Ishikawa (cell line): ENCODE measurements at regions not wholly inside any gene's neighbourhood (a gene's known extent, or its start where the extent isn't known, plus 50 kb on each side); places are given as distances from the start of the nearest gene placed in this dataset.

Experiments
- CEBPB ChIP-seq: IDR thresholded peaks from 2 replicates; pipeline ENCODE4 v1.6.1; 2012
- CREB1 ChIP-seq: IDR thresholded peaks from 2 replicates; pipeline ENCODE4 v1.6.1; 2012; ENCODE audit warnings: low read depth
- EGR1 ChIP-seq: IDR thresholded peaks from 2 replicates; pipeline ENCODE4 v1.6.1; 2012
- EP300 ChIP-seq: IDR thresholded peaks from 2 replicates; pipeline ENCODE4 v1.6.1; 2012; ENCODE audit warnings: borderline replicate concordance
- FOXM1 ChIP-seq: IDR thresholded peaks from 2 replicates; pipeline ENCODE4 v1.6.1; 2012; ENCODE audit warnings: low read depth, borderline replicate concordance
- NFIC ChIP-seq: IDR thresholded peaks from 2 replicates; pipeline ENCODE4 v1.6.1; 2012
- RAD21 ChIP-seq: IDR thresholded peaks from 2 replicates; pipeline ENCODE4 v1.6.1; 2012; ENCODE audit warnings: low read depth
- TAF1 ChIP-seq: IDR thresholded peaks from 2 replicates; pipeline ENCODE4 v1.6.1; 2012; ENCODE audit warnings: low read depth, mild to moderate bottlenecking
- TCF12 ChIP-seq: IDR thresholded peaks from 2 replicates; pipeline ENCODE4 v1.6.1; 2012; ENCODE audit warnings: low read depth
- TEAD4 ChIP-seq: IDR thresholded peaks from 2 replicates; pipeline ENCODE4 v1.6.1; 2012
- YY1 ChIP-seq: IDR thresholded peaks from 2 replicates; pipeline ENCODE4 v1.6.1; 2012; ENCODE audit warnings: low read depth
- ZBTB7A ChIP-seq: IDR thresholded peaks from 2 replicates; pipeline ENCODE4 v1.6.1; 2012; ENCODE audit warnings: low read depth
- TF ChIP-seq, protein P1 (sequence below): IDR thresholded peaks from 2 replicates; pipeline ENCODE4 v1.6.1; 2012
- TF ChIP-seq, protein P2 (sequence below): IDR thresholded peaks from 2 replicates; pipeline ENCODE4 v1.6.1; 2012
- TF ChIP-seq, protein P3 (sequence below): IDR thresholded peaks from 2 replicates; pipeline ENCODE4 v1.6.1; 2012; ENCODE audit warnings: low read depth, mild to moderate bottlenecking

DNA sequence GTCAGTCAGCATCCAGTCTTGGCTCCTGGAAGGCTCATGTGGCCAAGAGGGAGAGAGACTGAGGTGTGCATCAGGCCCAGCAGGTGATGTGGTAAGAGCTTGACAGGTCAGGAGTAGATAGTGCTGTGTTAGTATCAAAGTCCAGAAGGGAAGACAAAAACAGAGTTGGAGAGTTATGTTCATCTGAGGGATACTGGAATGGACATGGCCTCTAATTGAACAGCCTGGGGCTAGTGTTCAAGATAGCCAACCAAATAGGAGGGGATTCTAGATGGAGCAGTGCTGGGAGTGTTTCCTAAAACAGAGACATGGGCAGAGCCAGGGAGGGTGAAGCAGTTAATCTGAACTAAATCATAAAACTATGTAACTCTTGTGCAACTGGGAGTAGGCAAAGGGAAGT lies 120.7 kb upstream of the MARK1 start:
- TF ChIP-seq EGR1 = no peak
- no peak for TF ChIP-seq RAD21
- TF ChIP-seq, protein P1, sequence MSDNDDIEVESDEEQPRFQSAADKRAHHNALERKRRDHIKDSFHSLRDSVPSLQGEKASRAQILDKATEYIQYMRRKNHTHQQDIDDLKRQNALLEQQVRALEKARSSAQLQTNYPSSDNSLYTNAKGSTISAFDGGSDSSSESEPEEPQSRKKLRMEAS = no peak
- TF ChIP-seq TCF12 = no peak
- no peak for TF ChIP-seq CEBPB
- TF ChIP-seq EP300 = no peak

DNA sequence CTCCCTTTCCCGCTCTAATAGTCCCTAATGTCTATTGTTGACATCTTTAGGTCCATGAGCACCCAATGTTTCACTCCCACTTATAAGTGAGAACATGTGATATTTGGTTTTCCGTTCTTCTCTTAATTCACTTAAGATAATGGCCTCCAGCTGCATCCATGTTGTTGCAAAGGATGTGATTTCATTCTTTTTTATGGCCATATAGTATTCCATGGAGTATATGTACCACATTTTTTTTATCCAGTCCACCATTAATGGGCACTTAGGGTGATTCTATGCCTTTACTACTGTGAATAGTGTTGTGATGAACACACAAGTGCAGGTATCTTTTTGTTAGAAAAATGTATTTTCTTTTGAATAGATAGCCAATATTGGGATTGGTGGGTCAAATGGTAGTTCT lies 126.0 kb upstream of the RAB3GAP2 start:
- TF ChIP-seq, protein P2, sequence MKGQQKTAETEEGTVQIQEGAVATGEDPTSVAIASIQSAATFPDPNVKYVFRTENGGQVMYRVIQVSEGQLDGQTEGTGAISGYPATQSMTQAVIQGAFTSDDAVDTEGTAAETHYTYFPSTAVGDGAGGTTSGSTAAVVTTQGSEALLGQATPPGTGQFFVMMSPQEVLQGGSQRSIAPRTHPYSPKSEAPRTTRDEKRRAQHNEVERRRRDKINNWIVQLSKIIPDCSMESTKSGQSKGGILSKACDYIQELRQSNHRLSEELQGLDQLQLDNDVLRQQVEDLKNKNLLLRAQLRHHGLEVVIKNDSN = no peak
- TF ChIP-seq CEBPB (no peak), CREB1 (no peak), TCF12 (no peak), EGR1 (no peak), FOXM1 (no peak), TAF1 (no peak), EP300 (no peak), ZBTB7A (no peak), YY1 (no peak), NFIC (no peak), TEAD4 (no peak), RAD21 (no peak)
- TF ChIP-seq, protein P3, sequence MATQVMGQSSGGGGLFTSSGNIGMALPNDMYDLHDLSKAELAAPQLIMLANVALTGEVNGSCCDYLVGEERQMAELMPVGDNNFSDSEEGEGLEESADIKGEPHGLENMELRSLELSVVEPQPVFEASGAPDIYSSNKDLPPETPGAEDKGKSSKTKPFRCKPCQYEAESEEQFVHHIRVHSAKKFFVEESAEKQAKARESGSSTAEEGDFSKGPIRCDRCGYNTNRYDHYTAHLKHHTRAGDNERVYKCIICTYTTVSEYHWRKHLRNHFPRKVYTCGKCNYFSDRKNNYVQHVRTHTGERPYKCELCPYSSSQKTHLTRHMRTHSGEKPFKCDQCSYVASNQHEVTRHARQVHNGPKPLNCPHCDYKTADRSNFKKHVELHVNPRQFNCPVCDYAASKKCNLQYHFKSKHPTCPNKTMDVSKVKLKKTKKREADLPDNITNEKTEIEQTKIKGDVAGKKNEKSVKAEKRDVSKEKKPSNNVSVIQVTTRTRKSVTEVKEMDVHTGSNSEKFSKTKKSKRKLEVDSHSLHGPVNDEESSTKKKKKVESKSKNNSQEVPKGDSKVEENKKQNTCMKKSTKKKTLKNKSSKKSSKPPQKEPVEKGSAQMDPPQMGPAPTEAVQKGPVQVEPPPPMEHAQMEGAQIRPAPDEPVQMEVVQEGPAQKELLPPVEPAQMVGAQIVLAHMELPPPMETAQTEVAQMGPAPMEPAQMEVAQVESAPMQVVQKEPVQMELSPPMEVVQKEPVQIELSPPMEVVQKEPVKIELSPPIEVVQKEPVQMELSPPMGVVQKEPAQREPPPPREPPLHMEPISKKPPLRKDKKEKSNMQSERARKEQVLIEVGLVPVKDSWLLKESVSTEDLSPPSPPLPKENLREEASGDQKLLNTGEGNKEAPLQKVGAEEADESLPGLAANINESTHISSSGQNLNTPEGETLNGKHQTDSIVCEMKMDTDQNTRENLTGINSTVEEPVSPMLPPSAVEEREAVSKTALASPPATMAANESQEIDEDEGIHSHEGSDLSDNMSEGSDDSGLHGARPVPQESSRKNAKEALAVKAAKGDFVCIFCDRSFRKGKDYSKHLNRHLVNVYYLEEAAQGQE = no peak
- TF ChIP-seq, protein P1 = no peak

DNA sequence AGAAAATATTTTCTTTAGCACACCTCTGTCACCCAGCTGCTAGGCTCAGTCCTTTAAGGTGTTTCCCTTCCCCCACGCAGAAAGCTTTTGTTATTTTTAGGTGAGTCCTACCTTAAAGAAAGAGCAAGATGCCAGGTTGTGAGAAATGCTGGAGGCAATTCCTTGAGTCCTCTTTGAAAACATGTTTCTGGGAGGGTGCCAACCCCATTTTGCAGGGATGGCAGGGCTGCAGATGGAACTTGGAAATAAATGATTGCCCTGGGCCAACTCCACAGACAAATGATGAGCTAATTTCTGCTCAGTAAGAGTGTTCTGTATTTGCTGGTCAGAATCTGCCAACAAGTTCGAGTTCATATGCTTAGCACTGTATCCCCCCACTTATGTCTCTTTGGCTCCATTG lies 119.2 kb upstream of the RAB3GAP2 start:
- TF ChIP-seq FOXM1 (no peak), TAF1 (no peak), CREB1 (no peak), RAD21 (no peak), YY1 (no peak), ZBTB7A (no peak)

DNA sequence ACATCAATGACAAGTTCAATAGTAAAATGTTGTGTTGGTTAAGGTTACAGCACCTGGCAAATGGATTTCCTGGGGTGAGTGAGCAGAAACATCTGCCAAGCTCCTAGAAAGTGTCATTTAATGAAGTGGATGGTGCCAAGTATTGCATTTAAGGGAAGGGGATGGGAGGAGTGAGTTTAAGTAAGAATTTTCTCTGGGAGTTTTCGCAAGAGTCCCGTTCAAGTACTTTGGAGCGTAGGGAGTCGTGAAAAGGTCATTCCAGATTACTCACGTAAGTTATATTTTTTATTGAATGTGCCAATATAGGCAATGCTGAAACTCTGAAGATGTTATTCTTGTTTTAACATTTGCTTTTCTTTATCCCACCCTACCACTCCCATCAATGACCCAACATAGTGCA lies 117.4 kb upstream of the RAB3GAP2 start:
- TF ChIP-seq TCF12 (no peak), CREB1 (no peak), EGR1 (no peak)
- TF ChIP-seq, protein P2 = no peak

DNA sequence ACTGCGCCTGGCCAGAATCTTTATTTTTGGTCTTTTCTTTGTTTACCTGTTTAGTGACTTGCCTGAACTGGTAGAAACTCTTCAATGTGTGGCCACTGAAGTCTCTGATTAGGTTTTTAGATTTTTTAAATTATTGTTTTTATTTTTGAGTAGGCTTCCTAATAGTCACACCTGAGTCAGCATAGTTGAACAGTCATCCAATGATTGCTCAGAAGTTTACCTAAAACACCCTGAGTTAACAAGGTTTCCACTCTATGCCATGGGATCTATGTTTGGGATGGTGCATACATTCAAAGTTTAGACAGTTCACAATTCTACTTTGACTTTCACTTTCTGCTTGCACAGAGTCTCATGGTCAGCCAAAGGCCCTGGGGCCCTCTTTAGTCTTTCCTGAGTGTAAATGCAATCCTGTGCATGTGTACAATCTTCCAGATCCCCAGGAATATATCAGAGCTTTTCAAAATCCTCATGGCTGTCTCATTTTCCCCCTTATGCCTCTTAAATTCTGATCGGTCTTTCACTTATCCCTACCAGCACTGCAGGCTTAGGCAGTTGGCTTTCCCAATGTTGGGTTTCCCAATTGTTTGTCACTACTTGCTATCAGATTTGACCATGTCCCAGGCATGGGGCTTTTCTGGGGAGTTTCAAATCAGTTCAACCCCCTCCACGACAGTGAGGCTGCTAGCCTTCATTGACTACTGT lies 114.4 kb upstream of the RAB3GAP2 start:
- no peak for TF ChIP-seq TCF12
- TF ChIP-seq EGR1 = no peak
- no peak for TF ChIP-seq CEBPB
- TF ChIP-seq TEAD4 = no peak
- no peak for TF ChIP-seq FOXM1
- no peak for TF ChIP-seq YY1
- TF ChIP-seq ZBTB7A = no peak
- TF ChIP-seq EP300 = no peak
- TF ChIP-seq, protein P2 = no peak
- TF ChIP-seq RAD21 = no peak
- TF ChIP-seq, protein P1 = no peak
- no peak for TF ChIP-seq CREB1

DNA sequence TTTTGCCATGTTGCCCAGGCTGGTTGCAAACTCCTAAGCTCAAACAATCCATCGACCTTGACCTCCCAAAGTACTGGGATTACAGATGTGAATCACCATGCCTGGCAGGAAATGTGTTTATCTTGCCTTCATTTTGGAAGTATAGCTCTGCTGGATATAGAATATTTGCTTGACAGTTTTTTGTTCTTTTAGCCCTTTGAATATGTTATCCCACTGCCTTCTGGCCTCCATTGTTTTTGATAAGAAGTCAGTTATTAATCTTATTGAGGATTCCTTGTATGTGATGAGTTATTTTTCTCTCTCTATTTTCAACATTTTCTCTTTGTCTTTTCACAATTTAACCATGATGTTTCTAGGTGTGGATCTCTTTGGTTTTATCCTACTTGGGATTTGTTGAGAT lies 112.9 kb upstream of the RAB3GAP2 start:
- TF ChIP-seq RAD21 = no peak
- no peak for TF ChIP-seq CREB1
- no peak for TF ChIP-seq ZBTB7A
- TF ChIP-seq, protein P1 = no peak
- TF ChIP-seq, protein P3 = no peak
- TF ChIP-seq, protein P2 = no peak
- no peak for TF ChIP-seq TEAD4
- TF ChIP-seq EP300 = no peak
- no peak for TF ChIP-seq TAF1
- no peak for TF ChIP-seq FOXM1
